GM19238 (cell line): ENCODE measurements at regions not wholly inside any gene's neighbourhood (a gene's known extent, or its start where the extent isn't known, plus 50 kb on each side); places are given as distances from the start of the nearest gene placed in this dataset.
"Not testable (repeated sequence)": the region's sequence is repeated elsewhere in the genome, so short reads cannot be mapped to it uniquely, and the experiment has no call there.

Experiments
- DNase-seq: peaks from one replicate; pipeline ENCODE4 v3.0.0; 2011; ENCODE audit warnings: low spot score; ENCODE audit not compliant: insufficient read length

DNA sequence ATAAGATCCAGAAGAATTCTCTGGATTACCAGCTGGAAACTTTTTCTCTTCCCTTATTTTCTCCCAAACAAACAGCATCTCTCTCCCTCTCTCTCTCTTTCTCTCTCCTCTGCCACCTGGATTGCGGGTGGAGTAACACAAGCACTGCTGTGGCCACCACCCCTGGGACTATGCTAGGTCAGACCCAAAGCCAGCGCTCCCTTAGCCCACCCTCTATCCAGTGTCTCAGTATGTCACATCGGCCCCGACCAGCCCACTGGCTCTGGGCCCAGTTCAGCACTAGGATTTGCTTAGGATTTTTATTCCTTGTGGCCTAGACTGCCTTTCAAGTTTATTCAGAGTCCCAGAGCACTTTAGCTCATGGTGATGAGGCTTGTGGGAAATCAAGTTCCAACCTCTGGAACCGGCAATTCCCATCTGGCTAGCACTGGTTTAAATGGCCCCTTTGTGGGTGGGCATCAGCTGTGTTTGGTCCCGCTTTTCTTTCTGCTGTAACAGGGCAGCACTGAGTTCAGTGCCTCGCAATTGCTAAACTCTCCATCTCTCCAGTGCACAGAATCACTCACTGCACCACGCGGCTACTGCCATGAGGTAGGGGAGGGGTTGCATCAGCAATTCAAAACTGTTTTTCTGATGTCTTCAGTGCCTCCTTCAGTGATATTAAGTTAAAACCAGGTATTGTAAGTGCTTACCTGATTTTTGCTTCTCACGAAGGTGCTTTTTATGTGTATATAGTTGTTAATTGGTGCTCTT, 1623.1 kb downstream of the SLITRK5 start:
- DNase-seq = no peak

DNA sequence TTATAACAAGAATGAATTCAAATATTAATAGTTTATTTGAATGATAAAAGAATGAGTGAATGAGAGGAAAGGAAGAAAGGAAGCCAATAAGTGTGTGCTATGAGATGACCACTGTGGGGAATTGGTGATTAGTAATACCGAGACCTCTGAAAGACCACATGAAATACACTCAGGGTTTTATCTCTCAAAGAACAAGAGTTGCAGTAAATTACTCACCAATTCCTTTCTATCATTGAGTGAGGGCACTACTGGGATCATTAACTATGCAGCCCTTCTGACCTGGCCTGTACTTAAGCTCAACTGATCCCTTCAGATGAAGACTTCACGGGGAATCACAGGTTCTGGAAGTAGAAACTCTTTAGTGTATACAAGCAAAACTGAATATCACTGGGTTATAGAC, 1636.1 kb downstream of the SLITRK5 start:
- no peak for DNase-seq

GRCh38 chr13:89310943-89311672, 1639.9 kb downstream of the SLITRK5 start:
- no peak for DNase-seq

GRCh38 chr13:89315287-89315686, 1644.1 kb downstream of the SLITRK5 start:
- no peak for DNase-seq

DNA sequence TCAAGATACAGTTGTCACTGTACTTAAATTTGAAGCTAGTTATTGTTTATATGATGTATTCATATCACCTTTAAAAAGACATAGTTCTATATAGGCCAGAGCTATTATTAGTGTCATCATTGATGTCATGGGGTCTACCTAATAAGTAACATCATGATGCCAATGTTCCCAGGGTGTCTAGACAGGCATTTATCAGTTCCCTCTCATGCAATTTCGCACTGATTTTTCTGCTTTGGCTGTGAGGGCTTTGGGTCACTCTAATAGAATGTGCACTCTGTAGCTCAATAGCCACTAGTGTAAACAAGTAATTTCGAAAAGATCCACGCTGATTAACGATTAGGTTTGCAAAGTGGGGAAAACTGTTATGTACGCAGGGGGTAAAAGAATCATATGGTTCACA, 1651.3 kb downstream of the SLITRK5 start:
- no peak for DNase-seq

GRCh38 chr13:89324582-89324981, 1653.4 kb downstream of the SLITRK5 start:
- DNase-seq = no peak

DNA sequence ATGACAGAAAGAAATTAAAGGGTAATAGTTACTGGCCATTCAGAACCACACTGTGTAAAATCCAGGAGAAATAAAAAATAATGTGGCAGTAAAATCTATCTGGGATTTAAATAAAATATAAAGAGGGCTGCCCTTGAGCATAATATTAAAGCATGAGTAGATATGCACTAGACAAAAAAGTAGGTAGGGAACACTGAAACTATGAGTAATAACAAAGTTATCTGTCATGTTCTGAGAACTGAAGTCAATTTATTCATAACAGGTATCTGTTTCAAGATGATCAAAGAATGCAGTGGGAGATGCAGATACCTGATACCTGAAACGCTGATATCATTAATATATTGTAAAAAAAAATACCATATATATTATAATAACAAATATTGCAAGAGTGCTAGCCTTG, 1672.0 kb downstream of the SLITRK5 start:
- DNase-seq = no peak

DNA sequence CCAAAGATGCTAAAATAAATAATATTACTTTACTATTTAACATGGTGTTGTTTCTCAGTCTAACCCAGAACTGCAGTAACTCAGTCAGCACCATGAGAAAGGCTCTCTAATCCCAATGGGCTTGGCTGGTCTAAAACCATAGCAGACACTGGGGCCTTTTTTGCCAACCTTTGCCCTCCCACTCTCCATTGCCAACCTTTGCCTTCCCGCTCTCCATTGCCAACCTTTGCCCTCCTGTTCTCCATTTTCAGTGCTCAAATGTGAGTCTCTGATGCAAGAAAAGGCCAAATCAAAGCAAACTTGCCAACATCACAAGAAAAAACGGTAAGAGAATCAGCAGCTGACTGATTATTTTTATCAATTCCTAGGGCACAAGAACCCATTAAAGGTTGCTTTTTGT, 1681.2 kb downstream of the SLITRK5 start:
- DNase-seq = no peak

- no peak for DNase-seq
Measured at GRCh38 chr13:89361909-89362308, 1690.7 kb downstream of the SLITRK5 start.

DNA sequence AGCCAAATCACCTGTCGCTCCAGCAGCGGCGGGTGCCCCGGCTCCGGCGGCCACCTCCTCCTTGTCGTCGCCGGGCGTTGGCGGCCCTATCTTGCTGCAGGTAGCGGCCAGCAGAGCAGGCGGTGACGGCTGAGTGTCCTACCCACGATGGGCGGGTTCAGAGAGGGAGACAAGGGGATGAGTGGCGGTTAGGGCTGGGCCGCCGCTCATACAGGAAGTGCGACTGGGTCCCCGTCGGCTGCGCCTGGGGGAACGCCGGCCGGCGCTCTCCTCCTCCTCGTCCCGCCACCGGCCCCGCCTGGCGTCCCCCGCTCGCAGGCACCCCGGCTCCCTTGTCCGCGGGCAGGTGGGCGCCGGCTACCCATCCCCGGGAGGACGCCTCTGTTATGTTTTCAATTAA, 1692.0 kb downstream of the SLITRK5 start:
- DNase-seq = no peak

DNA sequence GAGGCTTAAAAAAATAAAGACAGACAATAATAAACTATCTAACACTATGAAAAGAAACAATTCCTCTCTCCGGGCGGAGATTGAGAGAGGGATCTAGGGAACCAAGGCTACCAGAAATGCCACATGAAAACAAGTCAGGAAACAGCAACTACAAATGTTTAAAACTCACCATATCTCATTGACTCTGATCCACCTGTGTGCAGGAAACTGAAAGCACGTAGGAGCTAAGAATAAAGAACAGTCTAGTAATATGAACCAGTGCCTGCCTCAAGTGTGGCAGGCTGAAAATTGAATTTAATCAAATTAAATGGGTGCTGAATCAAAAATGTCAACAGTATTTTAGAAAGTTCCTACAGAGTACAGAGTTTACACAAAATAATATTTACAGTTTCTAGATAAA, 1701.0 kb downstream of the SLITRK5 start:
- DNase-seq = no peak

- DNase-seq = no peak
Measured at GRCh38 chr13:89375839-89376238, 1704.7 kb downstream of the SLITRK5 start.

- no peak for DNase-seq
Measured at GRCh38 chr13:89380101-89380500, 1708.9 kb downstream of the SLITRK5 start.

- DNase-seq = no peak
Measured at GRCh38 chr13:89382981-89383380, 1711.8 kb downstream of the SLITRK5 start.

- no peak for DNase-seq
Measured at GRCh38 chr13:89383891-89384290, 1712.7 kb downstream of the SLITRK5 start.

DNA sequence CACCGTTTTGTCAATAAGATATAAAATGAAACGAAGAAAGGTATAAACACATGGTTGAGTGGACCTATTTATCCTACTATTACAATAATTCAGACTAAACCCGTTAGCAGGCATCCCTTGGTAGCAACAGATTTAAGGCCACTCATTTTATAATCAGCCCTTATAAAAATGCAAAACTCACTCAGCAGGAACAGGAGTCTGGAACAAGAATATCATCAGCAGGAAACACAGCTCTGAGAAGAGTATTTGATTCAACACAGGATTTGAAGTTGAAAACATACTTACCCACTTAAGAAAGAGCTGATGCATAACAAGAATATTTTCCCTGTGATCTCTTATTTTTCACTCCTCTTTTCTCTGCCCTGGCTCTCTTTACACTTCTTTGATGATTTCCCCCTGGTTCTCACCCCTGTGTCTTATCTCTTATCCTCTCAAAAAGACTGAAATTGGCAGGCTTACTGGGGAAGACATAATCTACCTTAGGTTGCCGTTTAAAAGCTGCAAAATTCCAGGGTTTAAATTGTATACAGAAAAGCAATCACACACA, 1722.7 kb downstream of the SLITRK5 start:
- DNase-seq = no peak

GRCh38 chr13:89401264-89401675, 1730.1 kb downstream of the SLITRK5 start:
- DNase-seq = no peak

- DNase-seq = no peak
Measured at GRCh38 chr13:89402211-89402610, 1731.0 kb downstream of the SLITRK5 start.

GRCh38 chr13:89406096-89406495, 1734.9 kb downstream of the SLITRK5 start:
- not testable (repeated sequence) for DNase-seq

GRCh38 chr13:89407357-89407756, 1736.2 kb downstream of the SLITRK5 start:
- DNase-seq = no peak

DNA sequence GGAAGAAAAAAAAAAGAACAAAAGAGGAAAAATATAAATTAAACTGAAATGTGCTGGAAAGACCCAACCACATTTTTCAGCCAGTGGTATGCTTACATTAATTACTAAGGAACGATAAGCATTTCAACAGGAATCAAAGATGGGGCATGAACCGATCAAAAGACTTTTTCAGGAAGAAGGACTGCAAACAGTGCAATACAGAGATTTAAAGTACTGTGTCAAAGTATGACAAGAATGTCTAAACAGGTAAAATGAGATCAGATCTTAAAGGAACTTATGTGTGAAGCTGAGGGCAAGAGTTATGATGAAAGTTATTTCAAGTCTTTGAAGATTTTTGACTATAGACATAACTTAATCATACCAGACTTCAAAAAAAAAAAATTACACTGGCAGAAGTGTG, 1761.8 kb downstream of the SLITRK5 start:
- DNase-seq = no peak

DNA sequence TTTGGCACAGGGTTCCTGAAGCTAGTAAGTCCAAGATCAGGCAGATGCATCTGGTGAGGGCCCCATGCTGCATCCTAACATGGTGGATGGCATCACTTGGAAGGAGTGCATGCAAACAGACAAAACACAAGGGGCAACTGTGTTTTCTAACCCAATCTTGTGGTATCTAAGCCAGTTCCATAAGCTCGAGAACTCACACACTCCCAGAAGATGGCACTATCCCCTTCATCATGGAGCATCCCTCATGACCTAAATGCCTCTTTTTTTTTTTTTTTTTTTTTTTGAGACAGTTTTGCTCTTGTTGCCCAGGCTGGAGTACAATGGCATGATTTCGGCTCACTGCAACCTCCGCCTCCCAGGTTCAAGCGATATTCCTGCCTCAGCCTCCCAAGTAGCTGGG, 1763.5 kb downstream of the SLITRK5 start:
- not testable (repeated sequence) for DNase-seq

DNA sequence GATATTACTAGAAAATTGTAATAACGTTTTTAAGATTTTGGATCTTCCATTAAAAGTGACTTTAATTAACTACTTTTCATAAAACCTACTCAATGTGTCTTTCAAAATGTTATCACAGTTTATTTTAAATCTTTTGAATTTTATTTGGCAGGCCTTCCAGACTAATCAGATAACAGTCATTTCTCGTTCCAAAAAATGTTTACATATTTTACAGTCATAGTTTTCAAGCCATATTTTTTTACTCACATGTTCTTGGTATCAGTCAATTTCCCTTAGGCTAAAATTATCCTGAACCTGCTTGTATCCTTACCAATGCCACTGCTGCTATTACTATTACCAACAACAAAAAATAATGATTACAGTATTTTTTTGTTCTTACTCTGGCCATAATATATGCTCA, 1783.5 kb downstream of the SLITRK5 start:
- no peak for DNase-seq
